SU-DHL-6 (cell line): ENCODE measurements at regions not wholly inside any gene's neighbourhood (a gene's known extent, or its start where the extent isn't known, plus 50 kb on each side); places are given as distances from the start of the nearest gene placed in this dataset.

Source experiments
- CTCF ChIP-seq: fragments of 200-600 bp; sonication (generic); IDR thresholded peaks from one replicate; pipeline ENCODE4 v1.5.1; 2017; ENCODE audit warnings: antibody characterized with exemption, mild to moderate bottlenecking, low read length, moderate library complexity; ENCODE audit not compliant: insufficient read depth, poor library complexity, severe bottlenecking
- EZH2phosphoT487 ChIP-seq: fragments of 200-600 bp; sonication (generic), shearing (Covaris generic); conservative IDR thresholded peaks from 2 replicates; pipeline ENCODE4 v1.6.1; 2018; ENCODE audit warnings: mild to moderate bottlenecking, antibody characterized with exemption, low read length, moderate library complexity, mixed read lengths

GRCh38 chr15:95598251-95598855 lies 732.1 kb upstream of the NR2F2 start:
- TF ChIP-seq CTCF (no peak), EZH2phosphoT487 (no peak)
